Activated naive CD4-positive, alpha-beta T cell treated with anti-CD3 and anti-CD28 coated beads, Interleukin-2, amount 50 U/mL, for 72 hours (primary cell): ENCODE measurements at regions not wholly inside any gene's neighbourhood (a gene's known extent, or its start where the extent isn't known, plus 50 kb on each side); places are given as distances from the start of the nearest gene placed in this dataset.

ENCODE experiments used
- ATAC-seq, 2 donors: fragments of 150-1000 bp; cut with Tn5 transposase; 2 replicates each; pipeline ENCODE4 v1.10.0; 2021; ENCODE audit warnings: mild to moderate bottlenecking in 2 of 2, moderate library complexity in 2 of 2
- DNase-seq, 2 donors: peaks; one replicate each; pipeline ENCODE4 v3.0.0; 2021 to 2022; ENCODE audit warnings: low spot score in 2 of 2
- H3K27ac Mint-ChIP-seq, 2 donors: one replicate each; pipeline ENCODE4 v1.8.0; 2022; ENCODE audit warnings: mild to moderate bottlenecking in 2 of 2, mixed read lengths in 2 of 2
- H3K36me3 Mint-ChIP-seq, 2 donors: one replicate each; pipeline ENCODE4 v1.8.0; 2022; ENCODE audit warnings: mixed read lengths in 2 of 2
- H3K9me3 Mint-ChIP-seq, 2 donors: one replicate each; pipeline ENCODE4 v1.8.0; 2022; ENCODE audit warnings: mixed read lengths in 2 of 2

- Mint-ChIP-seq H3K36me3 (peaks cover 0 to 5% of the 10 kb centered on the region in 2 donors), H3K9me3 (peaks cover 18 to 21% of the 10 kb centered on the region in 2 donors), H3K27ac (no peak overlapping the region)
- DNase-seq: no peak
- no peak for ATAC-seq
These were observed 360.4 kb upstream of the FOXG1 start for GRCh38 chr14:28406196-28406595.

DNA sequence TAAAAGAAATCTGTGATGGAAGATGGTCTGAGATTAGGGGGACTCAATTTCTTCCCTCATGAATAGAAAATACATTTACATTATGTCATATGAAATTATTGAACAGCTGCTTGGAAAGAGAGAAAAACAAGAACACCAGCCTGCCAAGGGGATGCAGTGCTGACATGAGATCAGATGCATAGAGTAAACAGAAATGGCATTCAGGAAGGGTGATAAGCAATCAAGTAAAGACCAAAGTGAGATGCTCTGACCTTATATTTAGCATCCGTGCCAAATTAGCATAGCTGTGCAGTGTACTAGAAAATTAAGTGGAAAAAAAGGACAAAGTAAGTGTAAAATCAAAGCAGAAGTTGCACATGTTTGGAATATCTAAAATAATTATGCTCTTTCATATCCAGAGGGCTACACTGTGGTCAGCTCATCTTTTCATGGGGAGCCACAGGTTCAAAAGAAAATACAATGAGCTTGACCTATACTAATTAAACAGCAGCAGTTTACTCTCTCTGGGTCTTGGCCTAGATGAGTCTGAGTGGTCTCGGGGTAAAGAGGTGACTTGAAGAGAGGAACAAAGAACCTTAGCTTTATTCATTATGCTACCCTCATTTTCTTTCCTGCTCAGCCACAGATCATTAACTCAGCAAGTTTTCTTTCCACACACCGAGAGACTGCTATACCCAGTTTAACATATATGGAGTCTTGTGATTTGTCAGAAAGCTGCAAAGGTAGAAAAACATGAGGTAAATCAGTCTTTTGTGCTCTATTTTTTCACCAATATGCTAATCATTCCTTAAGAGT lies 359.4 kb upstream of the FOXG1 start:
- ATAC-seq (no peak), DNase-seq (no peak)
- Mint-ChIP-seq H3K9me3 (peaks cover 18 to 22% of the 10 kb centered on the region in 2 donors), H3K36me3 (peaks cover 0 to 5% of the 10 kb centered on the region in 2 donors), H3K27ac (no peak overlapping the region)

DNA sequence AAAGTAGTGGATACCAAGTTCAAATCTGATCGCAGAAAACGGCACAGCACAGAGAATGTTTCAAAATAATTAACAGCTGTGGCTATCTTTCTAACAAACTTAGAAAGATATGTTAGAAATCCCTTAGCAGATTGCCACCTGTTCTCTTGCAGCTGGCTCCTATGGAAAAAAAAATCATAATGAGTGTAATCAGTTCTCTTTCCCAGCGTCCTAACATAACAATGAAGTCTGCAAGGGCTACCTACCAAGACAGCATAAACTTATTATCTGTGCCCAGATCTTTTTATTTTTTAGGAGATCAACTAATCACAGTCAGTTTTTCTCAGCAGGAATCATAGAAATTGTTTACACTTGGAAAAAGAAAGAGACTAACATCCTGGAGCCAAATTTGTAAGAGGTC lies 358.6 kb upstream of the FOXG1 start:
- peaks cover 0 to 5% of the 10 kb centered on the region in 2 donors for H3K36me3 Mint-ChIP-seq
- peaks cover 18 to 26% of the 10 kb centered on the region in 2 donors for H3K9me3 Mint-ChIP-seq
- DNase-seq (no peak), ATAC-seq (no peak)
- no peak overlapping the region for H3K27ac Mint-ChIP-seq

GRCh38 chr14:28412077-28412476 lies 354.5 kb upstream of the FOXG1 start:
- ATAC-seq: no peak
- Mint-ChIP-seq H3K9me3 (peaks cover 24 to 25% of the 10 kb centered on the region in 2 donors), H3K27ac (no peak overlapping the region), H3K36me3 (peaks cover 0 to 5% of the 10 kb centered on the region in 2 donors)
- DNase-seq: no peak

DNA sequence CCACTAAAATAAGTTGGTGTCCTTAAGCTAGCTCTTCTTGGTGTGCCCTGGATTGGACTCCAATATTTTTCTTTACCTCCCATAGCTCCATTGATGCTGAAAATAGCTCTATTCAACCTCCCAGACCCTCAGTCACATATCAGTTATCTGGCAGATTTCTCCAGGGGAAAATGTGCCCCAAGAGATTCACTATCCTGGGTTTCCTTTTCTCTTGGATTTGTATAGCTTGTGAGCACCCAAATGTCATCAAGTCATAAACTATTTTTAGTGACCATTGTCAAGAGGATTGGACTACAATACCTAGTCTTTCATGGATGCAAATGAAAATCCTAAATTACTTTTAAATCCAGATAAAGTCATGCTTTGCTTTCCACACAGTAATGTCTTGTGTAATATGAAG lies 339.6 kb upstream of the FOXG1 start:
- no peak for ATAC-seq
- Mint-ChIP-seq H3K36me3 (no peaks in the 10 kb centered on the region), H3K9me3 (peaks cover 10 to 13% of the 10 kb centered on the region in 2 donors)

DNA sequence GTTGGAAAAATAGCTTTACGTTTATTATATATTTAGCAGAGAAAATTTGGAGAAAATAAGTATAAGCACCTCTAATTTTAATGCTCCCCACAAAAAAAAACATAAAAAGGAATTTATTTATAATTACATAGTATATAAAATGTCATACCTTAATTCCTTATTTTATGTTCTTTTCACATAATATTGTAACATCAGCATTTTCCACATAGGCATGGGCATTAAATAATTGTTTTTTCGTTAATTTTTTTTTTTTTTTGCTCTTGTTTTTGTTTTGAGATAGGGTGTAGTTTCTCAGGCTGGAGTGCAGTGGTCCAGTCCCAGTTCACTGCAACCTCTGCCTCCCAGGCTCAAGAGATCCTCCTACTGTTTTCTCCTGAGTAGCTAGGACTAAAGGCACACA lies 329.8 kb upstream of the FOXG1 start:
- H3K9me3 Mint-ChIP-seq: peaks cover 4 to 18% of the 10 kb centered on the region in 2 donors
- DNase-seq (no peak), ATAC-seq (no peak)
- H3K36me3 Mint-ChIP-seq: no peaks in the 10 kb centered on the region
- H3K27ac Mint-ChIP-seq: no peak overlapping the region

More for the DNA sequence above, 339.6 kb upstream of the FOXG1 start:
- DNase-seq: no peak
- no peak overlapping the region for H3K27ac Mint-ChIP-seq

GRCh38 chr14:28461389-28461788 lies 305.2 kb upstream of the FOXG1 start:
- ATAC-seq (no peak), DNase-seq (no peak)
- no peak overlapping the region for H3K27ac Mint-ChIP-seq
- peaks cover 23 to 34% of the 10 kb centered on the region in 2 donors for H3K9me3 Mint-ChIP-seq
- H3K36me3 Mint-ChIP-seq: no peaks in the 10 kb centered on the region

GRCh38 chr14:28467611-28468010 lies 299.0 kb upstream of the FOXG1 start:
- ATAC-seq: no peak
- DNase-seq: no peak
- Mint-ChIP-seq H3K9me3 (peaks cover 27 to 36% of the 10 kb centered on the region in 2 donors), H3K27ac (no peak overlapping the region), H3K36me3 (peaks cover 0 to 6% of the 10 kb centered on the region in 2 donors)

GRCh38 chr14:28468191-28469151 lies 298.1 kb upstream of the FOXG1 start:
- H3K9me3 Mint-ChIP-seq: peaks cover 26 to 34% of the 10 kb centered on the region in 2 donors
- DNase-seq: no peak
- ATAC-seq: no peak
- no peak overlapping the region for H3K27ac Mint-ChIP-seq
- H3K36me3 Mint-ChIP-seq: peaks cover 0 to 6% of the 10 kb centered on the region in 2 donors

- no peak for ATAC-seq
These were observed 284.1 kb upstream of the FOXG1 start for GRCh38 chr14:28482251-28483040.

DNA sequence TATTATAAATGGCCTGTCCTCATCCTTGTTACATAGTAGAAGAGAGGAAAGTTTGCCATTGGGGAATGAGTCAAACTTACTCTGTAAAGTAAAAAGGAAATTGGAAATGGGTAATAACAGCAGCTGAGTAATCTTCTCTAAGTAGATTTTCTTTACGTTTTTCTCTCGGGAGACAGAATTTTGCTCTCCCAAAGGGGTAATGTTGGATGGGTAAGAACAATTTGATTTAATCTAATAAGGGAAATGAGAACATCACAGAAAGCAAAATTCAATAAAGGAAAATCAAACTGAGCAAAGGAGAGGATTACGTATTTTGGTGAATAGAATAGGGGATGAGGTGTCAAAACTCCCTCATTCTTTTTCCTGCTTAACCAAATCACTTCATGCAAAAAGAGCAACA lies 283.1 kb upstream of the FOXG1 start:
- DNase-seq (no peak), ATAC-seq (no peak)
- Mint-ChIP-seq H3K27ac (no peak overlapping the region), H3K36me3 (no peaks in the 10 kb centered on the region), H3K9me3 (peaks cover 8 to 19% of the 10 kb centered on the region in 2 donors)

More at GRCh38 chr14:28482251-28483040, 284.1 kb upstream of the FOXG1 start:
- no peak for DNase-seq
- Mint-ChIP-seq H3K36me3 (no peaks in the 10 kb centered on the region), H3K9me3 (peaks cover 1 to 14% of the 10 kb centered on the region in 2 donors), H3K27ac (no peak overlapping the region)

DNA sequence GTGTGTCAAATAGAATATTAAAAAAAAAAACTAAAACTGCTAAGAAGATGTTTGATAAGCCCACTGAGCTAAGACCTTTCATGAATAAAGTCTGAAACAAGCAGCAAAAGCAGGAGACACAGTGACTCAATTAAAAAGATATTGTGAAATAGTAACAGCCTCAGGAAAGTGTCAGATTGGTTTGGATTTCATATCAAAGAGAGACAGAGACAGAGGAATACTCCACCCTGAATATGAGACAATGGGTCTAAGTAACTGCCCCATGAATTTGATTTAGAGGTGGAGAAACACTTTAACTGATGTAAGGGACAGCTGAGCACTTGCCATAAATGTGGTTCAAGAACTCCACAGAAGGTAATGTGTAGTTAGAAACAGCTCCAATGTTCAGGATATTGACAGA lies 277.9 kb upstream of the FOXG1 start:
- Mint-ChIP-seq H3K36me3 (peaks cover 0 to 11% of the 10 kb centered on the region in 2 donors), H3K27ac (no peak overlapping the region), H3K9me3 (peaks cover 26 to 36% of the 10 kb centered on the region in 2 donors)
- ATAC-seq: no peak
- DNase-seq: no peak

DNA sequence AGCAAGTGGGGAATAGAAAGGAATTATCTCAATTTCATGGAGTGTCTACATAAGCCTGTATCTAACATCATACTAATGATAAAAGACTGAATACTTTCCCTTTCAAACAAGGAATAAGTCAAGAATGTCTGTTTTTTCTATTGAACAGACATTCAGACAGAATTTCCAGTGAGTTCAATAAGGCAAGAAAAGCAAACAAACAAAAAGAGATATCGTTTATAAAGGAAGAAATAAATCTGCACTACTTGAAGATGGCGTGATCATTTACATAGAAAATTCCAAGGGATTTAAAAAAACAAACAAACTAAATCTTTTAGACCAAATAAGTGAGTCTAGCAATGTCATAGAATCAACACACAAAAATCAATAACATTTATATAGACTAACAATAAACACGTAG lies 273.1 kb upstream of the FOXG1 start:
- DNase-seq (no peak), ATAC-seq (no peak)
- H3K9me3 Mint-ChIP-seq: peaks cover 29 to 35% of the 10 kb centered on the region in 2 donors
- no peak overlapping the region for H3K27ac Mint-ChIP-seq
- H3K36me3 Mint-ChIP-seq: peaks cover 0 to 11% of the 10 kb centered on the region in 2 donors

DNA sequence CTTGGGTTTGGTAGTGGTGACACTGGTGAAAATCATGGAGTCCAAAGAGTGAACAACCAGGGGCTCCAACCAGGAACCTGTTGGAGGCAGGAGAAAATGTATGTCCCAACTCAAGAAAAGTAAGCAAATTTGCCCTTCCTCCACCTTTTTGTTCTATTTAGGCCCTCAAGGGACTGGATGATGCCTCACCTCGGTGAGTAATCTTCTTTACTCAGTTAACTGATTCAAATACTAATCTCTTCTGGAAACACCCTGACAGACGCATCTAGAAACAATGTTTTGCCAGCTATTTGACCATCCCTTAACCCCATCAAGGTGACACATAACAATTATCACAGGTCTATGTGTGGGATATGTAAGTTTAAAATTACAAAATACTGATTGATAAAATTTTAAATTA lies 272.4 kb upstream of the FOXG1 start:
- no peak for DNase-seq
- no peak overlapping the region for H3K27ac Mint-ChIP-seq
- H3K9me3 Mint-ChIP-seq: peaks cover 24 to 28% of the 10 kb centered on the region in 2 donors
- no peak for ATAC-seq
- H3K36me3 Mint-ChIP-seq: peaks cover 0 to 5% of the 10 kb centered on the region in 2 donors

DNA sequence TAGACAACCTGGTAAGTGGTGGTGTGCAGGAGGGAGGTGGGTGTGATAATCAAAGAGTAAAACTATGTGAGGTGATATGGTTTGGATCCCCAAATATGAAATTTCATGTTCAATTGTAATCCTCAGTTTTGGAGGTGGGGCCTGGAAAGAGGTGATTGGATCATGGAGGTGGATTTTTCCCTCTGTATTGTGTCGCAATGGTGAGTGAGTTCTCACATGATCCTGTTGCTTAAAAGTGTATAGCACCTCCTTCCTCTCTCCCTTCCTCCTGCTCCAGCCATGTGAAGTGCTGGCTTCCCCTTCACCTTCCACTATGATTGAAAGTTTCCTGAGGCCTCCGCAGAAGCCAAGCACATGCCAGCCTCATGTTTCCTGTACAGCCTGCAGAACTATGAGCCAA lies 270.2 kb upstream of the FOXG1 start:
- H3K9me3 Mint-ChIP-seq: peaks cover 20 to 25% of the 10 kb centered on the region in 2 donors
- DNase-seq (no peak), ATAC-seq (no peak)
- peaks cover 0 to 6% of the 10 kb centered on the region in 2 donors for H3K36me3 Mint-ChIP-seq
- no peak overlapping the region for H3K27ac Mint-ChIP-seq

- DNase-seq (no peak), ATAC-seq (no peak)
- peaks cover 0 to 6% of the 10 kb centered on the region in 2 donors for H3K36me3 Mint-ChIP-seq
- peaks cover 13 to 27% of the 10 kb centered on the region in 2 donors for H3K9me3 Mint-ChIP-seq
- no peak overlapping the region for H3K27ac Mint-ChIP-seq
These were observed 264.1 kb upstream of the FOXG1 start for GRCh38 chr14:28502517-28502916.
